Spleen (tissue), 11 donors: ENCODE measurements at regions not wholly inside any gene's neighbourhood (a gene's known extent, or its start where the extent isn't known, plus 50 kb on each side); places are given as distances from the start of the nearest gene placed in this dataset.
"Not testable (repeated sequence)": the region's sequence is repeated elsewhere in the genome, so short reads cannot be mapped to it uniquely, and the experiment has no call there.

Source experiments
- DNase-seq: peaks from one replicate; pipeline ENCODE4 v3.0.0-alpha.2; 2020
- H3K27ac ChIP-seq, 8 donors: fragments of 200-600 bp; sonication (generic) in 7 of 8; 1 replicate in 4 of 8; 2 replicates in 4 of 8; pipeline versions ENCODE4 v1.5.0 to v1.8.0; 2016 to 2021; ENCODE audit warnings: inconsistent platforms in 4 of 8, mild to moderate bottlenecking in 4 of 8, moderate library complexity in 1 of 8
- H3K27me3 ChIP-seq, 7 donors: fragments of 200-600 bp; sonication (generic) in 6 of 7; replicated peaks in 1 of 7; 1 replicate in 4 of 7; 2 replicates in 3 of 7; pipeline versions ENCODE4 v1.5.0 to v1.8.0; 2016 to 2021; ENCODE audit warnings: inconsistent platforms in 3 of 7, mild to moderate bottlenecking in 1 of 7
- H3K36me3 ChIP-seq, 6 donors: fragments of 200-600 bp; sonication (generic) in 5 of 6; 1 replicate in 4 of 6; 2 replicates in 2 of 6; pipeline versions ENCODE4 v1.5.0 to v1.8.0; 2016 to 2021; ENCODE audit warnings: inconsistent platforms in 2 of 6
- H3K4me1 ChIP-seq, 6 donors: fragments of 200-600 bp; sonication (generic) in 5 of 6; 1 replicate in 3 of 6; 2 replicates in 3 of 6; pipeline versions ENCODE4 v1.5.0 to v1.8.0; 2016 to 2021; ENCODE audit warnings: inconsistent platforms in 3 of 6
- H3K4me3 ChIP-seq, 8 donors: fragments of 200-600 bp; sonication (generic) in 7 of 8; 1 replicate in 4 of 8; 2 replicates in 4 of 8; pipeline versions ENCODE4 v1.5.0 to v1.8.0; 2016 to 2021; ENCODE audit warnings: inconsistent platforms in 4 of 8, mild to moderate bottlenecking in 4 of 8, moderate library complexity in 2 of 8
- H3K9me3 ChIP-seq, 8 donors: fragments of 200-600 bp; sonication (generic) in 7 of 8; 1 replicate in 4 of 8; 2 replicates in 4 of 8; pipeline versions ENCODE4 v1.5.0 to v1.8.0; 2016 to 2021; ENCODE audit warnings: inconsistent platforms in 4 of 8
- POLR2A ChIP-seq, 3 donors: fragments of 450-650 bp; IDR thresholded peaks; one replicate each; pipeline ENCODE4 v1.5.1; 2017; ENCODE audit warnings: antibody characterized with exemption in 3 of 3, mild to moderate bottlenecking in 1 of 3
- POLR2AphosphoS5 ChIP-seq, 3 donors: sonication (generic); formaldehyde crosslinking; IDR thresholded peaks; one replicate each; pipeline ENCODE4 v1.5.1; 2017; ENCODE audit warnings: antibody characterized with exemption in 3 of 3
- WGBS, 5 donors: extraction: QIAGEN DNeasy Blood & Tissue Kit in 3 of 5; methylation state at CpG; one replicate each; pipeline versions ENCODE4 v1.1.5 to v1.1.7; 2013 to 2018; 5-methylcytosine and 5-hydroxymethylcytosine counted together
- intact Hi-C: fragments of 100-400 bp; cut with DNase I; formaldehyde crosslinking; loops from one replicate; pipeline ENCODE4 v1.15.0; 2023; ENCODE audit warnings: low total_unique reads
- TF ChIP-seq, protein P1 (sequence below), 11 experiments: fragments of 200-600 bp in 7 of 11; fragments of 450-650 bp in 4 of 11; sonication (generic) in 4 of 11; IDR thresholded peaks in 8 of 11; conservative IDR thresholded peaks in 3 of 11; 1 replicate in 7 of 11; 2 replicates in 4 of 11; pipeline versions ENCODE4 v1.4.0 to v1.8.0; 2016 to 2021; ENCODE audit warnings: antibody characterized with exemption in 11 of 11, inconsistent platforms in 4 of 11, mild to moderate bottlenecking in 1 of 11
- donor health status: healthy with polysubstance abuse.
- donor health status: DM: no; HTN: no; CAD: no; lungs with moderate emphysema.
- donor health status: DM: no; HTN: no; CAD: no.
- donor health status: Bipolar disorder and iron deficiency.
- donor health status: healthy.
- donor health status: DM: no; HTN: no; CAD: no.
- donor health status: DM: yes; HTN: yes; CAD: no.

DNA sequence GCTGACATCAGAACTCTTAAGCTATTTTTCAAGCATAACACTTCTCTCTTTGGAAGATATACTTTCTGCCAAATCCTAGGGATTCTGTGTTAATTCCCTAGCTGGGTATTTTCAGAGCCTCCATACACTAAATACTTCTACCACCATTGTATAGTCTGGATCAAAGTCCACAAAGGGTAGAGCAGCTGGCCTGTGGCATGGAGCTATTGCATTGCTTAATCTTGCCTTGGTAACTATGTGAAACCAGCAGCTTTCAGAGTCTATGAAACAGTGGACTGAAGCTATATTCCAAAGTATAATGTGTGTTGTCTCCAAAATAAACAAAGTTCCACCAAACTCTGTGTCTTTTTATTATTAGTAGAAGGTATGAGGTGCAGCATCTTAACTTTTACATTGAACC lies 296.9 kb upstream of the CDH19 start:
- TF ChIP-seq, protein P1, sequence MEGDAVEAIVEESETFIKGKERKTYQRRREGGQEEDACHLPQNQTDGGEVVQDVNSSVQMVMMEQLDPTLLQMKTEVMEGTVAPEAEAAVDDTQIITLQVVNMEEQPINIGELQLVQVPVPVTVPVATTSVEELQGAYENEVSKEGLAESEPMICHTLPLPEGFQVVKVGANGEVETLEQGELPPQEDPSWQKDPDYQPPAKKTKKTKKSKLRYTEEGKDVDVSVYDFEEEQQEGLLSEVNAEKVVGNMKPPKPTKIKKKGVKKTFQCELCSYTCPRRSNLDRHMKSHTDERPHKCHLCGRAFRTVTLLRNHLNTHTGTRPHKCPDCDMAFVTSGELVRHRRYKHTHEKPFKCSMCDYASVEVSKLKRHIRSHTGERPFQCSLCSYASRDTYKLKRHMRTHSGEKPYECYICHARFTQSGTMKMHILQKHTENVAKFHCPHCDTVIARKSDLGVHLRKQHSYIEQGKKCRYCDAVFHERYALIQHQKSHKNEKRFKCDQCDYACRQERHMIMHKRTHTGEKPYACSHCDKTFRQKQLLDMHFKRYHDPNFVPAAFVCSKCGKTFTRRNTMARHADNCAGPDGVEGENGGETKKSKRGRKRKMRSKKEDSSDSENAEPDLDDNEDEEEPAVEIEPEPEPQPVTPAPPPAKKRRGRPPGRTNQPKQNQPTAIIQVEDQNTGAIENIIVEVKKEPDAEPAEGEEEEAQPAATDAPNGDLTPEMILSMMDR (IDR thresholded peaks at IDR 0.05 in 8 of 11, conservative IDR thresholded peaks at IDR 0.05 in 3 of 11): no peak
- TF ChIP-seq POLR2A (IDR thresholded peaks at IDR 0.05): no peak
- intact Hi-C loops: no loop called here
- Histone ChIP-seq H3K4me3 (no peak overlapping the region), H3K4me1 (no peaks in the 10 kb centered on the region), H3K36me3 (no peaks in the 10 kb centered on the region), H3K9me3 (no peaks in the 10 kb centered on the region), H3K27me3 (no peaks in the 10 kb centered on the region), H3K27ac (no peak overlapping the region)
- DNase-seq: no peak

DNA sequence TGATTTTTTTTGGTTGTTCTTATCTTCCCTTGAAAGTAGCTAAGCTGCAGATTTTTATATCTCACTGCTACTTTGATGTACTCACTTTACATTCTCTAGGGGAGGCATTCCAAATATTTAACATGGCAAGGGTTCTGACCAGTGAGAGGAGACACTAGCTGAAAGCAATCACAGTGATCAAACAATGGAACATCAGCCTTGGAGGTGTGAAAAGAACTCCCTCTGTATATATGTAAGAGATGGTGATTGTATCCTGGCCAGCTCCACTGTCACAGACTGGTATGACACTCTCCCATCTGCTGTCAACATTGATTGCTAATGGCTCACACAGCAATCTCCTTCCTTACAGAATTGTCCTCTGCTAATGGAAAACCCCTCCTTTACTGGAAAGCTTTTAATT lies 291.7 kb upstream of the CDH19 start:
- TF ChIP-seq POLR2A (IDR thresholded peaks at IDR 0.05) (no peak), POLR2AphosphoS5 (IDR thresholded peaks at IDR 0.05) (no peak)
- TF ChIP-seq, protein P1 (IDR thresholded peaks at IDR 0.05 in 8 of 11, conservative IDR thresholded peaks at IDR 0.05 in 3 of 11): no peak
- Histone ChIP-seq H3K36me3 (no peaks in the 10 kb centered on the region), H3K4me1 (no peaks in the 10 kb centered on the region), H3K4me3 (no peak overlapping the region), H3K9me3 (no peaks in the 10 kb centered on the region), H3K27me3 (no peaks in the 10 kb centered on the region), H3K27ac (no peak overlapping the region)
- intact Hi-C loops: no loop called here
- no peak for DNase-seq

DNA sequence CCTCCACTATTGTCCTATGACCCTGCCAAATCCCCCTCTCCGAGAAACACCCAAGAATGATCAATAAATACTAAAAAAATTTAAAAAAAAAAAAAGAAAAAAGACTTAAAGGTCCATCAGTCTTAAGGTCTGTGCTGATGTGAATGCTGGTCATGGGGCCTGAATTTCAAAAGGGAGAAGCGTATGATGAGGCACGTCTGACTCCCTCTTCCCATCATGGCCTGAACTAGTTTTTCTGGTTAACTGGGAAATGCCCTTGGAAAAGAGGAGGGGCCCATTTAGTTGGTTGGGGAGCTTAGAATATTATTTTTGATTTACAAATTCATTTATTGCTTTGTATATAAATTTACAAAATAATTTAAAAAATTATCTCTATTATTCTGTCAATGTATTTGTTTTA lies 291.0 kb upstream of the CDH19 start:
- no peak overlapping the region for H3K27ac ChIP-seq
- TF ChIP-seq POLR2AphosphoS5 (IDR thresholded peaks at IDR 0.05) (no peak), POLR2A (IDR thresholded peaks at IDR 0.05) (no peak)
- TF ChIP-seq, protein P1 (IDR thresholded peaks at IDR 0.05 in 8 of 11, conservative IDR thresholded peaks at IDR 0.05 in 3 of 11): no peak
- H3K27me3 ChIP-seq: no peaks in the 10 kb centered on the region
- intact Hi-C loops: no loop called here
- no peaks in the 10 kb centered on the region for H3K36me3 ChIP-seq
- H3K4me3 ChIP-seq: no peak overlapping the region
- no peaks in the 10 kb centered on the region for H3K4me1 ChIP-seq
- H3K9me3 ChIP-seq: no peaks in the 10 kb centered on the region
- 60 to 82% (median 70%) methylated on average over 3 of the region's 3 CpGs for WGBS, 5 donors
- no peak for DNase-seq

DNA sequence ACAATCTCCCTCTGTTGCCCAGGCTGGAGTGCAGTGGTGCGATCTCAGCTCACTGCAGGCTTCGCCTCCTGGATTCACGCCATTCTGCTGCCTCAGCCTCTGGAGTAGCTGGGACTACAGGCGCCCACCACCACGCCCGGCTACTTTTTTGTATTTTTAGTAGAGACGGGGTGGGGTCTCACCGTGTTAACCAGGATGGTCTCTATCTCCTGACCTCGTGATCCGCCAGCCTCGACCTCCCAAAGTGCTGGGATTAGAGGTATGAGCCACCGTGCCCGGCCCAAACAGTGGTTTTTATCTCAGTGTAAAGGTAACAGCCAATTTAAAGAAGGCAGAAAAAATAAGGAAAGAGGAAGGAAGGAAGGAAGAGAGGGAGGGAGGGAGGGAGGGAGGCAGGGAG lies 288.5 kb upstream of the CDH19 start:
- H3K9me3 ChIP-seq, intact Hi-C loops, DNase-seq: not testable (repeated sequence)

DNA sequence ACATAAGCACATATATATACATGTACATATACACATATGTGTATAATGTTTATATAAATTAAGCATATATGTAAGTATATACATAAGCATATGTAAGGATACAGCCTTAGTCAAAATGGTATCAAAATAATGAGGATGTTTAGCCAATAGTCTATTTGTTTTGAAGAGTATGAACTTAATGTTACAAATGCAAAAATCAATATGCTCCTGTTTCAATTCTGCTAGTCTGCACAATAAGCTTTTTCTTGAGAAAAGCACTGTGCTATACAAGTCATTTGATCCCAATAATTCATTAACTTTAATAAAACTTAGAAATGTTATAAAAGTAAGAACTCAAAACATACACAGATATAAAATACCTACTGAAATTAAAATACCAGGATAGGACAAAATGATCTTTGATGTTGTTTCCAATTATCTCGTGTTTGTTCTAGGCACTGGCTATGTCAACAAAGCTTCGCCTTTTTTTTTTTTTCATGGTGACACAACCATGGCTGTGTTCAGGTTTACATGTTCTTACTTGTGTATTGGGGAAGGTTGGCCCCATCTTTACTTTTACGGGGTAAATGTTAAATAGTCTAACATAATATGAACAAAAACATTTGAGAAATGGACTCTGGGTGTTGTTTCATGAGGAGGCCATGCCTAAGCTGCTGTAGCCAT lies 271.1 kb upstream of the CDH19 start:
- Histone ChIP-seq H3K9me3 (no peaks in the 10 kb centered on the region), H3K36me3 (no peaks in the 10 kb centered on the region), H3K27ac (no peak overlapping the region), H3K4me1 (no peaks in the 10 kb centered on the region), H3K4me3 (no peak overlapping the region), H3K27me3 (no peaks in the 10 kb centered on the region)
- intact Hi-C loops: no loop called here
- 55 to 82% (median 78%) methylated on average over 3 of the region's 3 CpGs for WGBS, 5 donors
- no peak for DNase-seq
- TF ChIP-seq POLR2A (IDR thresholded peaks at IDR 0.05) (no peak), POLR2AphosphoS5 (IDR thresholded peaks at IDR 0.05) (no peak)
- TF ChIP-seq, protein P1 (IDR thresholded peaks at IDR 0.05 in 8 of 11, conservative IDR thresholded peaks at IDR 0.05 in 3 of 11): no peak

More for the DNA sequence above, 288.5 kb upstream of the CDH19 start:
- 89 to 96% (median 91%) methylated on average over 13 of the region's 13 CpGs for WGBS, 5 donors
- H3K27ac ChIP-seq, H3K4me1 ChIP-seq, H3K36me3 ChIP-seq, H3K4me3 ChIP-seq, H3K27me3 ChIP-seq: not testable (repeated sequence)
